NT2/D1 (cell line): ENCODE measurements at regions not wholly inside any gene's neighbourhood (a gene's known extent, or its start where the extent isn't known, plus 50 kb on each side); places are given as distances from the start of the nearest gene placed in this dataset.

Source experiments
- YY1 ChIP-seq: IDR thresholded peaks from 2 replicates; pipeline ENCODE4 v1.6.1; 2011; ENCODE audit not compliant: insufficient read length, insufficient read depth
- ZNF274 ChIP-seq: IDR thresholded peaks from 2 replicates; pipeline ENCODE4 v1.6.1; 2011; ENCODE audit warnings: mild to moderate bottlenecking, low read depth, low read length

GRCh38 chr1:220966881-220967611 lies 87.8 kb downstream of the HLX start:
- TF ChIP-seq YY1 (no peak), ZNF274 (no peak)
